IMR-90 (cell line): ENCODE measurements at regions not wholly inside any gene's neighbourhood (a gene's known extent, or its start where the extent isn't known, plus 50 kb on each side); places are given as distances from the start of the nearest gene placed in this dataset.

Source experiments
- ATAC-seq: fragments of 200-7000 bp; cut with Tn5 transposase; 2 replicates; pipeline ENCODE4 v1.9.1; 2020; ENCODE audit warnings: low read depth, mild to moderate bottlenecking, moderate library complexity
- BruUV-seq: library from RNA; stranded (reverse); fragments of 400-500 nt; replicated peaks from 2 replicates; lab custom pipeline; 2021; lab: Mats Ljungman, UMichigan
- CTCF ChIA-PET: fragments of 300-600 bp; formaldehyde crosslinking; extraction: SDS; loops from one replicate; lab custom pipeline; 2021; ENCODE audit warnings: antibody characterized with exemption; lab: Yijun Ruan, JAX
- POLR2A ChIA-PET: fragments of 300-600 bp; sonication (Branson Sonifier 250); formaldehyde crosslinking; loops from one replicate; lab custom pipeline; 2022; ENCODE audit warnings: antibody characterized with exemption; ENCODE audit not compliant: unreplicated experiment; lab: Charles Lee
- DNase-seq: peaks from one replicate; pipeline ENCODE4 v3.0.0; 2013
- H2AFZ ChIP-seq: replicated peaks from 2 replicates; pipeline ENCODE3; 2013; ENCODE audit warnings: low read length, mild to moderate bottlenecking; ENCODE audit not compliant: poor library complexity
- H2AK5ac ChIP-seq: 2 replicates; pipeline ENCODE4 v1.6.1; 2013; ENCODE audit warnings: low read depth, low read length, inconsistent platforms
- H2AK9ac ChIP-seq: replicated peaks from 2 replicates; pipeline ENCODE3; 2013; ENCODE audit warnings: mild to moderate bottlenecking, low read depth, low read length, moderate library complexity; ENCODE audit not compliant: poor library complexity
- H2BK120ac ChIP-seq: 2 replicates; pipeline ENCODE4 v1.6.1; 2013; ENCODE audit warnings: low read depth, low read length, inconsistent platforms
- H2BK15ac ChIP-seq: 3 replicates; pipeline ENCODE4 v1.6.1; 2013; ENCODE audit warnings: low read depth, low read length, inconsistent platforms
- H2BK20ac ChIP-seq: 2 replicates; pipeline ENCODE4 v1.6.1; 2013; ENCODE audit warnings: low read depth, mild to moderate bottlenecking, inconsistent platforms, low read length, moderate library complexity
- H2BK5ac ChIP-seq: 2 replicates; pipeline ENCODE4 v1.6.1; 2013; ENCODE audit warnings: mild to moderate bottlenecking, low read depth, low read length, inconsistent platforms; ENCODE audit not compliant: poor library complexity, severe bottlenecking
- H3K14ac ChIP-seq: replicated peaks from 2 replicates; pipeline ENCODE4 v1.6.1; 2013; ENCODE audit warnings: low read depth, low read length, inconsistent platforms
- H3K18ac ChIP-seq: 2 replicates; pipeline ENCODE4 v1.6.1; 2013; ENCODE audit warnings: low read depth, low read length, control low read depth
- H3K23ac ChIP-seq: 2 replicates; pipeline ENCODE4 v1.6.1; 2013; ENCODE audit warnings: low read depth, low read length, inconsistent platforms
- H3K27ac ChIP-seq: 2 replicates; pipeline ENCODE4 v1.5.1; 2013; ENCODE audit warnings: mild to moderate bottlenecking, control low read depth, low read length; ENCODE audit not compliant: insufficient read depth
- H3K27me3 ChIP-seq: 2 replicates; pipeline ENCODE4 v1.6.1; 2013; ENCODE audit warnings: low read length; ENCODE audit not compliant: control insufficient read depth, insufficient read depth
- H3K36me3 ChIP-seq: 2 replicates; pipeline ENCODE4 v1.6.1; 2013; ENCODE audit warnings: low read length, mixed read lengths; ENCODE audit not compliant: control insufficient read depth, insufficient read depth
- H3K4ac ChIP-seq: 2 replicates; pipeline ENCODE4 v1.6.1; 2013; ENCODE audit warnings: low read depth, low read length, inconsistent platforms
- H3K4me1 ChIP-seq: 2 replicates; pipeline ENCODE4 v1.6.1; 2013; ENCODE audit warnings: low read length, mixed read lengths; ENCODE audit not compliant: control insufficient read depth, insufficient read depth
- H3K4me2 ChIP-seq: 2 replicates; pipeline ENCODE4 v1.6.1; 2013; ENCODE audit warnings: low read depth, mild to moderate bottlenecking, control low read depth, low read length, moderate library complexity
- H3K4me3 ChIP-seq: 2 replicates; pipeline ENCODE4 v1.5.1; 2013; ENCODE audit warnings: low read depth, mild to moderate bottlenecking, control low read depth, low read length, moderate library complexity; ENCODE audit not compliant: insufficient read depth
- H3K56ac ChIP-seq: 2 replicates; pipeline ENCODE4 v1.6.1; 2013; ENCODE audit warnings: low read length, inconsistent platforms; ENCODE audit not compliant: insufficient read depth; ENCODE audit errors: extremely low read depth
- H3K79me1 ChIP-seq, 2 experiments: 2 replicates each; pipeline ENCODE4 v1.6.1; 2013; ENCODE audit warnings: low read length in 2 of 2, inconsistent platforms in 1 of 2, low read depth in 1 of 2
- H3K9ac ChIP-seq: 2 replicates; pipeline ENCODE4 v1.6.1; 2013; ENCODE audit warnings: low read depth, low read length, control low read depth
- H3K9me1 ChIP-seq: 2 replicates; pipeline ENCODE4 v1.6.1; 2013; ENCODE audit warnings: low read length, inconsistent platforms; ENCODE audit not compliant: insufficient read depth
- H3K9me3 ChIP-seq: 2 replicates; pipeline ENCODE4 v1.6.1; 2013; ENCODE audit warnings: low read length; ENCODE audit not compliant: control insufficient read depth, insufficient read depth
- H4K20me1 ChIP-seq: 2 replicates; pipeline ENCODE4 v1.6.1; 2013; ENCODE audit warnings: low read length, inconsistent platforms; ENCODE audit not compliant: insufficient read depth
- H4K5ac ChIP-seq: 2 replicates; pipeline ENCODE4 v1.6.1; 2013; ENCODE audit warnings: mild to moderate bottlenecking, low read depth, low read length, control low read depth
- H4K8ac ChIP-seq, 2 experiments: 2 replicates each; pipeline ENCODE4 v1.6.1; 2013; ENCODE audit warnings: low read depth in 2 of 2, low read length in 2 of 2, control low read depth in 1 of 2, inconsistent platforms in 1 of 2
- H4K91ac ChIP-seq: 2 replicates; pipeline ENCODE4 v1.6.1; 2013; ENCODE audit warnings: low read depth, low read length, inconsistent platforms; ENCODE audit not compliant: insufficient read depth
- FOS ChIP-seq: fragments of 150-350 bp; IDR thresholded peaks from 2 replicates; pipeline ENCODE4 v1.6.1; 2016; ENCODE audit warnings: low read depth, low read length
- NFE2L2 ChIP-seq: fragments of 150-350 bp; IDR thresholded peaks from 2 replicates; pipeline ENCODE4 v1.6.1; 2016; ENCODE audit warnings: low read depth, mild to moderate bottlenecking, low read length
- WGBS, 2 experiments: methylation state at CpG; one replicate each; pipeline versions ENCODE4 v1.1.5 to v1.1.7; 2013; ENCODE audit warnings: missing lambda C conversion rate in 2 of 2; ENCODE audit not compliant: insufficient read length in 1 of 2; ENCODE audit errors: extremely low coverage in 2 of 2; 5-methylcytosine and 5-hydroxymethylcytosine counted together
- dilution Hi-C: fragments of 300-500 bp; cut with HindIII; formaldehyde crosslinking; loops from one replicate; pipeline ENCODE4 v1.14.3; 2018; ENCODE audit warnings: low sequenced_read_pairs; ENCODE audit not compliant: unreplicated experiment
- in situ Hi-C: fragments of 300-500 bp; cut with MboI; formaldehyde crosslinking; loops from 3 replicates; pipeline ENCODE4 v1.14.3; 2019; ENCODE audit warnings: low sequenced_read_pairs, inconsistent platforms, mixed read lengths
- intact Hi-C: fragments of 100-400 bp; cut with micrococcal nuclease; formaldehyde crosslinking; loops from 2 replicates; pipeline ENCODE4 v1.10.0; 2022

GRCh38 chr2:208983486-208983885 is 440.4 kb upstream of the MAP2 start:
- Histone ChIP-seq H2BK15ac (no peak overlapping the region), H2BK5ac (no peak overlapping the region), H4K8ac (no peak overlapping the region), H4K20me1 (no peaks in the 10 kb centered on the region), H2BK120ac (no peak overlapping the region), H4K5ac (no peak overlapping the region), H3K4ac (no peak overlapping the region), H3K56ac (no peak overlapping the region), H3K9me1 (no peaks in the 10 kb centered on the region), H3K4me3 (no peak overlapping the region), H3K14ac (no peak overlapping the region), H2BK20ac (no peak overlapping the region), H4K91ac (no peak overlapping the region), H3K4me2 (no peak overlapping the region), H3K27me3 (no peaks in the 10 kb centered on the region), H2AK9ac (no peak overlapping the region), H2AFZ (no peak overlapping the region), H3K4me1 (no peaks in the 10 kb centered on the region), H2AK5ac (no peak overlapping the region), H3K23ac (no peak overlapping the region), H3K27ac (no peak overlapping the region), H3K36me3 (no peaks in the 10 kb centered on the region), H3K79me1 (no peaks in the 10 kb centered on the region), H3K18ac (no peak overlapping the region), H3K9me3 (peaks cover 5% of the 10 kb centered on the region), H3K9ac (no peak overlapping the region)
- ATAC-seq (no peak), DNase-seq (no peak)
- BruUV-seq: no TSS peak
- CTCF ChIA-PET: no interaction called here
- intact Hi-C loops (no loop called here), in situ Hi-C loops (no loop called here), dilution Hi-C loops (no loop called here)
- TF ChIP-seq FOS (no peak), NFE2L2 (no peak)
- POLR2A ChIA-PET: no interaction called here
- 20% methylated on average over 1 of the region's 3 CpGs; no CpG with 5 or more reads in 1 of the 2 experiments for WGBS, 2 experiments
